ENCODE measurements at regions not wholly inside any gene's neighbourhood (a gene's known extent, or its start where the extent isn't known, plus 50 kb on each side); places are given as distances from the start of the nearest gene placed in this dataset.

- H2AFZ ChIP-seq (ENCODE audit: low read length), result no peak overlapping the region
- CTCF ChIA-PET, result no interaction called here
- H4K20me1 ChIP-seq (ENCODE audit: low read length), result no peaks in the 10 kb centered on the region
- H3K4me2 ChIP-seq (ENCODE audit: low read length), result no peak overlapping the region
- no peaks in the 10 kb centered on the region for H3K4me1 ChIP-seq (ENCODE audit: insufficient read depth, low read length)
- H3K27me3 ChIP-seq (ENCODE audit: low read length), result no peaks in the 10 kb centered on the region
- H3K9me3 ChIP-seq (ENCODE audit: low read length), result no peaks in the 10 kb centered on the region
- no peak overlapping the region for H3K27ac ChIP-seq (ENCODE audit: low read length)
- no peaks in the 10 kb centered on the region for H3K36me3 ChIP-seq (ENCODE audit: low read depth, low read length)
- no peaks in the 10 kb centered on the region for H3K9me2 ChIP-seq (replicated peaks; ENCODE audit: low read length)
- BruUV-seq (replicated peaks), result no TSS peak
- intact Hi-C loops (cut with micrococcal nuclease), result no loop called here
- H3F3A ChIP-seq (ENCODE audit: low read length, unreplicated experiment), result no peaks in the 10 kb centered on the region
- DNase-seq (no peak), ATAC-seq (no peak)
- H3K79me2 ChIP-seq (ENCODE audit: low read length), result no peaks in the 10 kb centered on the region
- POLR2A ChIA-PET (ENCODE audit: unreplicated experiment), result no interaction called here
- no peak overlapping the region for H3K9ac ChIP-seq (ENCODE audit: low read length)
- H3K4me3 ChIP-seq (ENCODE audit: low read length), result no peak overlapping the region
- no peak for TF ChIP-seq CTCF (conservative IDR thresholded peaks at IDR 0.05; ENCODE audit: low read depth, low read length)
- TF ChIP-seq EZH2 (IDR thresholded peaks at IDR 0.05; ENCODE audit: low read length, unreplicated experiment), result no peak
- TF ChIP-seq EZH2phosphoT487 (IDR thresholded peaks at IDR 0.05; ENCODE audit: borderline replicate concordance, low read length), result no peak
Observed at GRCh38 chr6:66068033-66068432, 361.0 kb upstream of the EYS start.

GRCh38 chr6:66065313-66065712 lies 358.3 kb upstream of the EYS start:
- Histone ChIP-seq H4K20me1 (ENCODE audit: low read length) (no peaks in the 10 kb centered on the region), H3K27ac (ENCODE audit: low read length) (no peak overlapping the region), H3K9me2 (replicated peaks; ENCODE audit: low read length) (no peaks in the 10 kb centered on the region), H3K9me3 (ENCODE audit: low read length) (no peaks in the 10 kb centered on the region), H3K27me3 (ENCODE audit: low read length) (no peaks in the 10 kb centered on the region), H3K79me2 (ENCODE audit: low read length) (no peaks in the 10 kb centered on the region), H3F3A (ENCODE audit: low read length, unreplicated experiment) (no peaks in the 10 kb centered on the region), H3K4me3 (ENCODE audit: low read length) (no peak overlapping the region), H3K9ac (ENCODE audit: low read length) (no peak overlapping the region), H3K4me2 (ENCODE audit: low read length) (no peak overlapping the region), H3K4me1 (ENCODE audit: insufficient read depth, low read length) (no peaks in the 10 kb centered on the region), H2AFZ (ENCODE audit: low read length) (no peak overlapping the region), H3K36me3 (ENCODE audit: low read depth, low read length) (no peaks in the 10 kb centered on the region)
- intact Hi-C loops (cut with micrococcal nuclease), result no loop called here
- TF ChIP-seq EZH2 (IDR thresholded peaks at IDR 0.05; ENCODE audit: low read length, unreplicated experiment) (no peak), EZH2phosphoT487 (IDR thresholded peaks at IDR 0.05; ENCODE audit: borderline replicate concordance, low read length) (no peak), CTCF (conservative IDR thresholded peaks at IDR 0.05; ENCODE audit: low read depth, low read length) (no peak)
- DNase-seq, result no peak
- CTCF ChIA-PET, result no interaction called here
- ATAC-seq, result no peak
- POLR2A ChIA-PET (ENCODE audit: unreplicated experiment), result no interaction called here
- BruUV-seq (replicated peaks), result no TSS peak

- Histone ChIP-seq H3K27me3 (ENCODE audit: low read length) (no peaks in the 10 kb centered on the region), H3K27ac (ENCODE audit: low read length) (no peak overlapping the region), H3K9ac (ENCODE audit: low read length) (no peak overlapping the region), H4K20me1 (ENCODE audit: low read length) (no peaks in the 10 kb centered on the region), H3K4me2 (ENCODE audit: low read length) (no peak overlapping the region), H3K9me2 (replicated peaks; ENCODE audit: low read length) (no peaks in the 10 kb centered on the region), H2AFZ (ENCODE audit: low read length) (no peak overlapping the region), H3K36me3 (ENCODE audit: low read depth, low read length) (no peaks in the 10 kb centered on the region), H3K4me1 (ENCODE audit: insufficient read depth, low read length) (no peaks in the 10 kb centered on the region), H3K79me2 (ENCODE audit: low read length) (no peaks in the 10 kb centered on the region), H3K4me3 (ENCODE audit: low read length) (no peak overlapping the region), H3F3A (ENCODE audit: low read length, unreplicated experiment) (no peaks in the 10 kb centered on the region), H3K9me3 (ENCODE audit: low read length) (no peaks in the 10 kb centered on the region)
- ATAC-seq (no peak), DNase-seq (no peak)
- TF ChIP-seq EZH2phosphoT487 (IDR thresholded peaks at IDR 0.05; ENCODE audit: borderline replicate concordance, low read length) (no peak), EZH2 (IDR thresholded peaks at IDR 0.05; ENCODE audit: low read length, unreplicated experiment) (no peak), CTCF (conservative IDR thresholded peaks at IDR 0.05; ENCODE audit: low read depth, low read length) (no peak)
- BruUV-seq (replicated peaks), result no TSS peak
- intact Hi-C loops (cut with micrococcal nuclease), result no loop called here
- CTCF ChIA-PET, result no interaction called here
- POLR2A ChIA-PET (ENCODE audit: unreplicated experiment), result no interaction called here
Observed at GRCh38 chr6:66057034-66057433, 350.0 kb upstream of the EYS start.
